Fibroblast of lung (primary cell): ENCODE measurements at regions not wholly inside any gene's neighbourhood (a gene's known extent, or its start where the extent isn't known, plus 50 kb on each side); places are given as distances from the start of the nearest gene placed in this dataset.

Experiments used
- DNase-seq, 2 donors: peaks; one replicate each; pipeline versions ENCODE4 v3.0.0 to v3.0.0-alpha.2; 2010; ENCODE audit warnings: low read depth in 2 of 2
- H2AFZ ChIP-seq: 2 replicates; pipeline ENCODE4 v1.5.1; 2012; ENCODE audit warnings: low read length, control low read depth, inconsistent platforms
- H3K27ac ChIP-seq: 2 replicates; pipeline ENCODE4 v1.5.1; 2011; ENCODE audit warnings: low read length, control low read depth; ENCODE audit not compliant: insufficient read depth
- H3K27me3 ChIP-seq: 2 replicates; pipeline ENCODE4 v1.5.1; 2011; ENCODE audit warnings: mild to moderate bottlenecking, low read length; ENCODE audit not compliant: control insufficient read depth, insufficient read depth
- H3K36me3 ChIP-seq: 2 replicates; pipeline ENCODE4 v1.5.1; 2011; ENCODE audit warnings: low read length; ENCODE audit not compliant: control insufficient read depth, insufficient read depth
- H3K4me1 ChIP-seq: 2 replicates; pipeline ENCODE4 v1.5.1; 2011; ENCODE audit warnings: low read length; ENCODE audit not compliant: control insufficient read depth, insufficient read depth; ENCODE audit errors: extremely low read depth
- H3K4me2 ChIP-seq: 2 replicates; pipeline ENCODE4 v1.5.1; 2011; ENCODE audit warnings: low read length, control low read depth; ENCODE audit not compliant: insufficient read depth; ENCODE audit errors: extremely low read depth
- H3K4me3 ChIP-seq, 4 experiments: fragments of 200-600 bp in 1 of 4; sonication (generic) in 1 of 4; replicated peaks in 1 of 4; 2 replicates each; pipeline ENCODE4 v1.5.1; 2011 to 2016; ENCODE audit warnings: low read length in 4 of 4, low read depth in 3 of 4, mild to moderate bottlenecking in 3 of 4, control low read depth in 2 of 4, inconsistent platforms in 1 of 4, mixed read lengths in 1 of 4; ENCODE audit not compliant: insufficient read depth in 1 of 4; ENCODE audit errors: control extremely low read depth in 1 of 4
- H3K79me2 ChIP-seq: 2 replicates; pipeline ENCODE4 v1.5.1; 2012; ENCODE audit warnings: mild to moderate bottlenecking, low read length, inconsistent platforms; ENCODE audit not compliant: control insufficient read depth, insufficient read depth
- H3K9ac ChIP-seq: 2 replicates; pipeline ENCODE4 v1.5.1; 2011; ENCODE audit warnings: mild to moderate bottlenecking, low read length, control low read depth; ENCODE audit not compliant: insufficient read depth
- H3K9me3 ChIP-seq: 2 replicates; pipeline ENCODE4 v1.5.1; 2012; ENCODE audit warnings: low read depth, low read length; ENCODE audit not compliant: control insufficient read depth, insufficient read depth
- H4K20me1 ChIP-seq: 2 replicates; pipeline ENCODE4 v1.5.1; 2011; ENCODE audit warnings: low read length; ENCODE audit not compliant: control insufficient read depth, insufficient read depth; ENCODE audit errors: extremely low read depth
- CTCF ChIP-seq, 2 donors: IDR thresholded peaks in 1 of 2; conservative IDR thresholded peaks in 1 of 2; 1 replicate in 1 of 2; 2 replicates in 1 of 2; pipeline ENCODE4 v1.5.1; 2011 to 2012; ENCODE audit warnings: low read length in 2 of 2, control low read depth in 1 of 2, inconsistent platforms in 1 of 2, low read depth in 1 of 2, mild to moderate bottlenecking in 1 of 2
- EZH2 ChIP-seq: IDR thresholded peaks from 2 replicates; pipeline ENCODE4 v1.5.1; 2012; ENCODE audit warnings: low read length, control low read depth, mild to moderate bottlenecking; ENCODE audit errors: missing control alignments

GRCh38 chr6:98037571-98037970 is 754.6 kb upstream of the MMS22L start:
- H3K27ac ChIP-seq, result no peak overlapping the region
- H3K27me3 ChIP-seq, result no peaks in the 10 kb centered on the region
- no peak overlapping the region for H3K4me3 ChIP-seq
- TF ChIP-seq EZH2, result no peak
- TF ChIP-seq CTCF (conservative IDR thresholded peaks at IDR 0.05 in 1 of 2, IDR thresholded peaks at IDR 0.05 in 1 of 2; ENCODE audit: low read depth in 1 of 2, low read length in 2 of 2), result no peak
- H3K4me1 ChIP-seq, result no peaks in the 10 kb centered on the region
- H3K4me2 ChIP-seq, result no peak overlapping the region
- no peaks in the 10 kb centered on the region for H3K36me3 ChIP-seq
- DNase-seq, result no peak
- no peaks in the 10 kb centered on the region for H4K20me1 ChIP-seq
- no peaks in the 10 kb centered on the region for H3K9me3 ChIP-seq
- H2AFZ ChIP-seq, result no peak overlapping the region
- no peak overlapping the region for H3K9ac ChIP-seq
- no peaks in the 10 kb centered on the region for H3K79me2 ChIP-seq

- Histone ChIP-seq H3K9me3 (no peaks in the 10 kb centered on the region), H2AFZ (no peak overlapping the region), H3K4me2 (no peak overlapping the region), H3K9ac (no peak overlapping the region), H3K79me2 (no peaks in the 10 kb centered on the region), H3K27me3 (no peaks in the 10 kb centered on the region), H3K27ac (no peak overlapping the region), H3K4me1 (no peaks in the 10 kb centered on the region), H3K4me3 (no peak overlapping the region), H4K20me1 (no peaks in the 10 kb centered on the region), H3K36me3 (no peaks in the 10 kb centered on the region)
- no peak for TF ChIP-seq EZH2
- TF ChIP-seq CTCF (conservative IDR thresholded peaks at IDR 0.05 in 1 of 2, IDR thresholded peaks at IDR 0.05 in 1 of 2; ENCODE audit: low read depth in 1 of 2, low read length in 2 of 2), result no peak
- DNase-seq, result no peak
Measured at GRCh38 chr6:98039443-98039842, 756.4 kb upstream of the MMS22L start.

GRCh38 chr6:98039904-98040607 is 757.0 kb upstream of the MMS22L start:
- Histone ChIP-seq H3K27me3 (no peaks in the 10 kb centered on the region), H3K79me2 (no peaks in the 10 kb centered on the region), H3K27ac (no peak overlapping the region), H3K4me2 (no peak overlapping the region), H3K4me3 (no peak overlapping the region), H3K9me3 (no peaks in the 10 kb centered on the region), H4K20me1 (no peaks in the 10 kb centered on the region), H3K4me1 (no peaks in the 10 kb centered on the region), H3K36me3 (no peaks in the 10 kb centered on the region), H2AFZ (no peak overlapping the region), H3K9ac (no peak overlapping the region)
- peak; percentile 0 to 26 for DNase-seq
- no peak for TF ChIP-seq EZH2
